A549 (cell line): ENCODE measurements at regions not wholly inside any gene's neighbourhood (a gene's known extent, or its start where the extent isn't known, plus 50 kb on each side); places are given as distances from the start of the nearest gene placed in this dataset.

Source experiments
- HDAC2 ChIP-seq: fragments of 200-600 bp; sonication (generic); IDR thresholded peaks from 2 replicates; pipeline ENCODE4 v1.6.1; 2016
- POLR2A ChIP-seq: IDR thresholded peaks from 2 replicates; pipeline ENCODE4 v1.6.1; 2012; ENCODE audit warnings: mild to moderate bottlenecking, low read length
- RFX5 ChIP-seq: fragments of 450-650 bp; IDR thresholded peaks from 2 replicates; pipeline ENCODE4 v1.7.1; 2014; ENCODE audit warnings: antibody characterized with exemption, mild to moderate bottlenecking, moderate library complexity
- TF ChIP-seq, protein P1 (sequence below): fragments of >200 bp; sonication (Bioruptor Twin); formaldehyde crosslinking; IDR thresholded peaks from 3 replicates; pipeline ENCODE4 v1.5.1; 2016

GRCh38 chr3:181637456-181637855 is 74.3 kb upstream of the SOX2 start:
- TF ChIP-seq, protein P1, sequence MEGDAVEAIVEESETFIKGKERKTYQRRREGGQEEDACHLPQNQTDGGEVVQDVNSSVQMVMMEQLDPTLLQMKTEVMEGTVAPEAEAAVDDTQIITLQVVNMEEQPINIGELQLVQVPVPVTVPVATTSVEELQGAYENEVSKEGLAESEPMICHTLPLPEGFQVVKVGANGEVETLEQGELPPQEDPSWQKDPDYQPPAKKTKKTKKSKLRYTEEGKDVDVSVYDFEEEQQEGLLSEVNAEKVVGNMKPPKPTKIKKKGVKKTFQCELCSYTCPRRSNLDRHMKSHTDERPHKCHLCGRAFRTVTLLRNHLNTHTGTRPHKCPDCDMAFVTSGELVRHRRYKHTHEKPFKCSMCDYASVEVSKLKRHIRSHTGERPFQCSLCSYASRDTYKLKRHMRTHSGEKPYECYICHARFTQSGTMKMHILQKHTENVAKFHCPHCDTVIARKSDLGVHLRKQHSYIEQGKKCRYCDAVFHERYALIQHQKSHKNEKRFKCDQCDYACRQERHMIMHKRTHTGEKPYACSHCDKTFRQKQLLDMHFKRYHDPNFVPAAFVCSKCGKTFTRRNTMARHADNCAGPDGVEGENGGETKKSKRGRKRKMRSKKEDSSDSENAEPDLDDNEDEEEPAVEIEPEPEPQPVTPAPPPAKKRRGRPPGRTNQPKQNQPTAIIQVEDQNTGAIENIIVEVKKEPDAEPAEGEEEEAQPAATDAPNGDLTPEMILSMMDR, result no peak
- TF ChIP-seq POLR2A (no peak), HDAC2 (no peak), RFX5 (no peak)
